Neural progenitor cell (in vitro differentiated cells): ENCODE measurements at regions not wholly inside any gene's neighbourhood (a gene's known extent, or its start where the extent isn't known, plus 50 kb on each side); places are given as distances from the start of the nearest gene placed in this dataset.

Experiments
- CTCF ChIP-seq: fragments of 200-600 bp; sonication (generic); IDR thresholded peaks from 2 replicates; pipeline ENCODE4 v1.5.1; 2017; ENCODE audit warnings: antibody characterized with exemption, mild to moderate bottlenecking
- EZH2 ChIP-seq: fragments of 200-600 bp; sonication (generic); IDR thresholded peaks from 2 replicates; pipeline ENCODE4 v1.6.1; 2017; ENCODE audit warnings: antibody characterized with exemption, mild to moderate bottlenecking, moderate library complexity
- EZH2phosphoT487 ChIP-seq: fragments of 200-600 bp; sonication (generic); IDR thresholded peaks from 2 replicates; pipeline ENCODE4 v1.6.1; 2017; ENCODE audit warnings: antibody characterized with exemption

GRCh38 chr1:58968360-58968952, 184.6 kb upstream of the JUN start:
- TF ChIP-seq EZH2 (no peak), CTCF (no peak), EZH2phosphoT487 (no peak)
